Loucy (cell line): ENCODE measurements at regions not wholly inside any gene's neighbourhood (a gene's known extent, or its start where the extent isn't known, plus 50 kb on each side); places are given as distances from the start of the nearest gene placed in this dataset.

Experiments
- H2AFZ ChIP-seq: fragments of 200-600 bp; sonication (generic); 2 replicates; pipeline ENCODE4 v1.6.0; 2016; ENCODE audit warnings: antibody characterized with exemption, mild to moderate bottlenecking, low read length, moderate library complexity
- H3F3A ChIP-seq: fragments of 200-600 bp; 2 replicates; pipeline ENCODE4 v1.6.0; 2016; ENCODE audit warnings: antibody characterized with exemption, low read depth, mild to moderate bottlenecking
- H3K27me3 ChIP-seq: fragments of 200-600 bp; sonication (generic); 2 replicates; pipeline ENCODE4 v1.6.1; 2014; ENCODE audit warnings: low read length, mild to moderate bottlenecking; ENCODE audit not compliant: insufficient read depth, poor library complexity, severe bottlenecking
- H3K36me3 ChIP-seq: fragments of 200-600 bp; sonication (generic); 2 replicates; pipeline ENCODE4 v1.6.1; 2016; ENCODE audit warnings: low read length; ENCODE audit not compliant: insufficient read depth
- H3K4me1 ChIP-seq: fragments of 200-600 bp; sonication (generic); 2 replicates; pipeline ENCODE4 v1.5.1; 2014; ENCODE audit warnings: low read length, mild to moderate bottlenecking; ENCODE audit not compliant: insufficient read depth, poor library complexity, severe bottlenecking
- H3K4me2 ChIP-seq: fragments of 200-600 bp; sonication (generic); 2 replicates; pipeline ENCODE4 v1.6.0; 2014; ENCODE audit warnings: antibody characterized with exemption, low read length, low read depth, mild to moderate bottlenecking; ENCODE audit not compliant: poor library complexity, severe bottlenecking
- H3K4me3 ChIP-seq: fragments of 200-600 bp; sonication (generic); 2 replicates; pipeline ENCODE4 v1.5.1; 2014; ENCODE audit warnings: low read length, mild to moderate bottlenecking, mixed read lengths; ENCODE audit not compliant: poor library complexity, severe bottlenecking
- H3K79me2 ChIP-seq: fragments of 200-600 bp; sonication (generic); 2 replicates; pipeline ENCODE4 v1.6.1; 2014; ENCODE audit warnings: low read length; ENCODE audit not compliant: insufficient read depth
- H3K9ac ChIP-seq: fragments of 200-600 bp; sonication (generic); 2 replicates; pipeline ENCODE4 v1.6.0; 2014; ENCODE audit warnings: mild to moderate bottlenecking, low read depth, low read length, moderate library complexity; ENCODE audit not compliant: poor library complexity, severe bottlenecking
- H3K9me2 ChIP-seq: fragments of 200-600 bp; sonication (generic); replicated peaks from 2 replicates; pipeline ENCODE4 v1.6.1; 2016; ENCODE audit warnings: low read depth, low read length, mixed read lengths
- H3K9me3 ChIP-seq: fragments of 200-600 bp; sonication (generic); 2 replicates; pipeline ENCODE4 v1.6.1; 2014; ENCODE audit warnings: mild to moderate bottlenecking, antibody characterized with exemption, low read length, low read depth; ENCODE audit not compliant: insufficient read depth
- H4K20me1 ChIP-seq: fragments of 200-600 bp; sonication (generic); 2 replicates; pipeline ENCODE4 v1.6.0; 2014; ENCODE audit warnings: antibody characterized with exemption, low read length, mild to moderate bottlenecking; ENCODE audit not compliant: insufficient read depth, poor library complexity, severe bottlenecking
- EZH2phosphoT487 ChIP-seq: fragments of 200-600 bp; IDR thresholded peaks from 2 replicates; pipeline ENCODE4 v1.6.1; 2018; ENCODE audit warnings: antibody characterized with exemption, mild to moderate bottlenecking, moderate library complexity, borderline replicate concordance
- TF ChIP-seq, protein P1 (sequence below): fragments of 200-600 bp; sonication (generic); conservative IDR thresholded peaks from 2 replicates; pipeline ENCODE4 v1.5.1; 2014; ENCODE audit warnings: mild to moderate bottlenecking, antibody characterized with exemption, low read length

DNA sequence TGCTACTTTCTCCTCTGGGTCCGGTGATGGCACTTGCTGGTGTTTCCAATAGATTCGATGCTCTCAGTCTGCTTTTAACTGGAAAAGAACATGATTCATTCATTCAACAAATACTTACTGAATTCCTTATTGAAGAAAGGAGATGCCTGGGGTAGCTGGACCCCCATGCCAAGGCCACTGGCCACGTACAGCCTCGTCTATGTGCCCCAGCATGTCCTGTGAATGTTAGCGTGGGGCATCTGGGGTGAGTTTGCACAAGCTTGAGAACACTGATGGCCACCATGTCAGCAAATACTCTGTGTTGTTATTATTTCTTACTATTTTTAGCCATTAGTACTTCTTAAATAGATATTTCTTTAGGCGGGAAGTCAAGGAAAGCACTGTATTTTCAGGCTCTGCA lies 112.0 kb upstream of the OXGR1 start:
- Histone ChIP-seq H3K36me3 (no peaks in the 10 kb centered on the region), H3K27me3 (no peaks in the 10 kb centered on the region), H3K9me3 (no peaks in the 10 kb centered on the region), H3F3A (no peaks in the 10 kb centered on the region), H2AFZ (no peak overlapping the region), H3K4me2 (no peak overlapping the region), H3K9ac (no peak overlapping the region), H3K9me2 (no peaks in the 10 kb centered on the region), H3K4me3 (no peak overlapping the region), H3K4me1 (no peaks in the 10 kb centered on the region), H4K20me1 (no peaks in the 10 kb centered on the region), H3K79me2 (no peaks in the 10 kb centered on the region)
- TF ChIP-seq, protein P1, sequence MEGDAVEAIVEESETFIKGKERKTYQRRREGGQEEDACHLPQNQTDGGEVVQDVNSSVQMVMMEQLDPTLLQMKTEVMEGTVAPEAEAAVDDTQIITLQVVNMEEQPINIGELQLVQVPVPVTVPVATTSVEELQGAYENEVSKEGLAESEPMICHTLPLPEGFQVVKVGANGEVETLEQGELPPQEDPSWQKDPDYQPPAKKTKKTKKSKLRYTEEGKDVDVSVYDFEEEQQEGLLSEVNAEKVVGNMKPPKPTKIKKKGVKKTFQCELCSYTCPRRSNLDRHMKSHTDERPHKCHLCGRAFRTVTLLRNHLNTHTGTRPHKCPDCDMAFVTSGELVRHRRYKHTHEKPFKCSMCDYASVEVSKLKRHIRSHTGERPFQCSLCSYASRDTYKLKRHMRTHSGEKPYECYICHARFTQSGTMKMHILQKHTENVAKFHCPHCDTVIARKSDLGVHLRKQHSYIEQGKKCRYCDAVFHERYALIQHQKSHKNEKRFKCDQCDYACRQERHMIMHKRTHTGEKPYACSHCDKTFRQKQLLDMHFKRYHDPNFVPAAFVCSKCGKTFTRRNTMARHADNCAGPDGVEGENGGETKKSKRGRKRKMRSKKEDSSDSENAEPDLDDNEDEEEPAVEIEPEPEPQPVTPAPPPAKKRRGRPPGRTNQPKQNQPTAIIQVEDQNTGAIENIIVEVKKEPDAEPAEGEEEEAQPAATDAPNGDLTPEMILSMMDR: no peak

DNA sequence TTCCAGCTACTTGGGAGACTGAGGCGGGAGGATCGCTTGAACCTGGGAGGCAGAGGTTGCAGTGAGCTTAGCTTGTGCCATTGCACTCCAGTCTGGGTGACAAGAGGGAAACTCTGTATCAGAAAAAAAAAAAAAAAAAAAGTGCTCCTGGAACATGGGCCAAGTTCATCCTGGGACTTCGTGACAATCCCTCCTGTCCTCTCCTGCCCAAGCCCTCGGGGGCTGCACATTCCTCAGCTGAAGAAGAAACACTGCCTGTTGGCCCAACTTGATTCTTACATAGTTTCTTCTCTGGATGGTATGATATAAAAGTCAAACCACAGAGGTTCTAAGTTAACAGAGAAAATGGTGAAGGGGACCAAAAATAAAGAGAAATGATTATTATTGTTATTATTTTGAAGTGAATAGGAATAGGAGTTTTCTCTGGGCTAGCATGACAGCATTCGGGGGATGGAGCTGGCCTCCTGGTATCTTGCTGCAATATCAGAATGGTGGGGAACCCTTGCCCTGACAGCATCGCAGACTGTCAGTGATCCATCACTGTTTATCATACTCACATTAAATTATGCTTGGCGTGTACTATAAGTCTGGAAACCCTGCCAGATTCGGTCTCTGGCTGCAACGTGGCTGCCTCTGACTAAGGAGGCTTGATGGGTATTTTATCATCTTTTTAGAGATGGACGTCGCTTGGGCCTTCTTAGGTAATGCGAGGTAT lies 113.7 kb upstream of the OXGR1 start:
- no peaks in the 10 kb centered on the region for H3K79me2 ChIP-seq
- no peaks in the 10 kb centered on the region for H3K9me3 ChIP-seq
- no peak overlapping the region for H3K4me2 ChIP-seq
- H3K9ac ChIP-seq: no peak overlapping the region
- TF ChIP-seq, protein P1: no peak
- TF ChIP-seq EZH2phosphoT487: no peak
- no peaks in the 10 kb centered on the region for H4K20me1 ChIP-seq
- no peak overlapping the region for H2AFZ ChIP-seq
- H3K4me3 ChIP-seq: no peak overlapping the region
- H3F3A ChIP-seq: no peaks in the 10 kb centered on the region
- H3K4me1 ChIP-seq: no peaks in the 10 kb centered on the region
- no peaks in the 10 kb centered on the region for H3K27me3 ChIP-seq
- no peaks in the 10 kb centered on the region for H3K9me2 ChIP-seq
- no peaks in the 10 kb centered on the region for H3K36me3 ChIP-seq

DNA sequence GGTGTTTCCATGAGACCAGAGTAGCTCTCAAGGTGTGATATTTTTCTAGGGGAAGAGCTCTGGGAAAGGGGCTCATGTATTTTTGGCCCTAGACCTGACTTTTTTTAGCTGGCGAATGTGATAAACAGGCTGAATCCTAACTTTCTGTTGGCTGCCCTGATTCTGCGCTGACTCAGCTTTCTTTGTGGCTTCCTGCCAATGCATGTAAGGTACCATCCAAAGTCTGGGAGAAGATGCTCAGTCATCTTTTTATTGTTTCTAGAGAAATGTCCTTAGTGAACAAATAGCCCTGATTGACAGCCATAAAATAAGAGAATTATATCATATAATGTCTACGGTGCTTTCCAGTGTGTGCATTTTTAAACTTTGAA lies 113.6 kb upstream of the MBNL2 start:
- H3K9me2 ChIP-seq: no peaks in the 10 kb centered on the region
- H3K4me2 ChIP-seq: no peak overlapping the region
- no peaks in the 10 kb centered on the region for H3K79me2 ChIP-seq
- H3K4me3 ChIP-seq: no peak overlapping the region
- no peaks in the 10 kb centered on the region for H3K27me3 ChIP-seq
- TF ChIP-seq EZH2phosphoT487: no peak
- TF ChIP-seq, protein P1: no peak
- H2AFZ ChIP-seq: no peak overlapping the region
- H3K9ac ChIP-seq: no peak overlapping the region
- no peaks in the 10 kb centered on the region for H3K9me3 ChIP-seq
- no peaks in the 10 kb centered on the region for H3K4me1 ChIP-seq
- H3K36me3 ChIP-seq: no peaks in the 10 kb centered on the region
- no peaks in the 10 kb centered on the region for H3F3A ChIP-seq
- H4K20me1 ChIP-seq: no peaks in the 10 kb centered on the region
